ENCODE measurements at regions not wholly inside any gene's neighbourhood (a gene's known extent, or its start where the extent isn't known, plus 50 kb on each side); places are given as distances from the start of the nearest gene placed in this dataset.

DNA sequence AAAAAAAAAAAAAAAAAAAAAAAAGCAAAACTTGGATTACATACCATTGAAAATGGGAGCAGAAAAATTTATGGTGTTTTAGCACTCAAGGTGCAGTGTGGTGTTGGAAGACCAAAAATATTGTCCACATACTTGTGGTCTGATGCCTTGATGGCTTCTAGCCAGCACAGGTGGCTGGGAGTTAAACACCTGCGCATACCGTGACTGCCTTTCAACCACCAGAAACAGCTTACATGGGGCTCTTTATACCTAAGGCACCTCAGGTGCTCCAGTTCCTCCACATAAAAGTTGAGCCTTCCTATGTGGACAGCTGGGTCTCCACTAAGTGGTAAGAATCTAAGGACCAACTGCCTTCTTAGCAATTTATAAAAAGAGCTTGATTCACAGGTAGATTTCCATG, 802.6 kb upstream of the CELF4 start:
- DNase-seq, result no peak

DNA sequence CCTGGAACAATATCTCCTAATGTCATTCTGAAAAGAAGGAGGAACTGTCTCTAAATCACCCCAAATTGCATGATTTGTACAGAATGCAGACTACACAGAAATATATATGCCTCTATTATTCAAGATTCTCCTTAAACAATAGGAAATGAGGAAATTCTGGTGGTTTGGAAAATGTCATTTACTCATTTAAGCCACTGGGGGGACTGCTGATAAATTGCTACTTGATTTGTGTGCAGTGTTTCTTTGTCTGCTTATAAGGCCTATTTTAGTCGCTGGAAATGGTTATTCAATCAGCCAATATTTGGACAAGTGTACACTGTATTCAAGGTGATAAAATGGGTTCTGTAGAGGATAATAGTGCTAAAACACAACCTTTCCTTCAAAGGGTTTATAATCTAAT, 801.9 kb upstream of the CELF4 start:
- DNase-seq, result no peak

DNA sequence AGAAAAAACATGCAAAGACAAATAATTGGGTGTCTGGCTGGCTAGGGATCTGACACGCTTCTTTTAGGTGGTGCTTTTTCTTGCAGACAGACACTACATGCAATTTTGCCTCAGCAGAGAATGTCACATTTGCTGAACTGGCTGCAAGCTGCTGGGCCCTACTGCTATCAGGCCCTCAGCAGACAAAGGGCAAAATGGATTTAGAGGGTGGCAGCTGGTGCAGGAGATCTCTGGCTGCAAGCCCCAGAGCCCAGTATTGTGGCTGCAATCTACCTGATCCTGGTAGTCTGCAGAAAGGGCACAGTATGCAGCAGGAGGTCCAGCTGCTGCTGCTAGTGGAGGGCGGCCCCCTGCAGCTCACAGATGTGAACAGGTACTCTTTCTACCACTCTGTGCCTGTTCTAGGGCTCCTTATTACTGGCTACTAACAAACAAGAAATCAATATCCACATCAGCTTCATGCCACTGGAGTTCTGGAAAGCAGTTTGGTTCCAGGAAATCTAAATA, 796.7 kb upstream of the CELF4 start:
- no peak for DNase-seq

DNA sequence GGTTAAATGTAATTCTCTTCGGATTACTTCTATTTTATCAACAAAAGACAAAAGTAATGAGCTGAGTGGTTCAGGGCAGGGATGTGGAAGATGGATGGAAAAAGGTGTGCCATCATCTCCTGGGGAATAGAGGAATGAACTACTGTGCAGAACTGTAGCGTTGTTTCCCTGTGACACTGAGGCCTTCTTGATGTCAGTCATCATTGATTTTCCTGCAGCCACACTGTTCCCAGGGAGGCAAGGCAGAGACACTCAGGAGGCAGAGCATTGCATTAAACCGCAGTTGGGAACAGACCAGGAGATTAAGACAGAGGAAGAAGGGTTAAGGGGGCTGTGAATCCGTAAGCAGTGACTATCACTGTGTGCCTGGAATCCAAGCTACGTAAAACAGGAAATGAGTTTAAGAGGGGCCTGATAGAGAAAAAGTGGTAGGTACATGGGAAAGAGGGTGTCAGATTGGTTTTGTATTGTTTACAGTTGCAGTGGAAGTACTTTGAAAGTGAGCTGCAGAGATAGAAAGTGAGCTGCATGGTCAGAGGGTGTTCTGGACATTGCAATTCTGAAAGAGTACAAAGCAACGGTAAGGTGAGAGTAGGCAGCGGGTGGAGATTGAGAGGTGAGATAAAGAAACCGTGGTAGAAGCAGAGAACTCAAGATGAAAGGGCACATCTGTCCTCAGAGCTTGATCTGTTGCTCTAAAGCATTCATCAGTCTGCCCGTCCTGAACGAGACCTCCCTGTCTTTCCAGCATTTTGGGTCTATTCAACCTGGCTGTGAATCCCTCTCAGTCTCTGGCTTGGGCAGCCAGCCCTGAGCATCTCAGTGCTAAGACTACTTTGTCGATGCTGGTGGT, 793.4 kb upstream of the CELF4 start:
- no peak for DNase-seq

DNA sequence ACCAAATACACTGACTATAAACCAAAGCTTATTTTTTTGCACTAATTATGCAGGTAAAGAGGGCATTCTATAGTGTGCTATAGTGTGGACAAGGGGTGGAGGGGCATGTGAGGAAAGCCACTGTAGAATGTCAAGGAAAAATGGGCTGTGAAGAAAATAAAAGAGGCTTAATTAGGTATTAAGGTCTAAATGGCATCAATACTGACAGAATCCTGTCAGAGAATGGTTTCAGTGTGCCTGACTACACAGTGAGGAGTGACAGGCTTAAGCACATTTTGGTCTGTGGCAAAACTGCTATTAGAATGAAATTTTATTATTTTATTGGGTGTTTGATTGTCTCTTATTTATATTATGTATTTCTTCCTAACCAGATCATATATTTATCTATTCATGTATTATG, 787.6 kb upstream of the CELF4 start:
- no peak for DNase-seq

DNA sequence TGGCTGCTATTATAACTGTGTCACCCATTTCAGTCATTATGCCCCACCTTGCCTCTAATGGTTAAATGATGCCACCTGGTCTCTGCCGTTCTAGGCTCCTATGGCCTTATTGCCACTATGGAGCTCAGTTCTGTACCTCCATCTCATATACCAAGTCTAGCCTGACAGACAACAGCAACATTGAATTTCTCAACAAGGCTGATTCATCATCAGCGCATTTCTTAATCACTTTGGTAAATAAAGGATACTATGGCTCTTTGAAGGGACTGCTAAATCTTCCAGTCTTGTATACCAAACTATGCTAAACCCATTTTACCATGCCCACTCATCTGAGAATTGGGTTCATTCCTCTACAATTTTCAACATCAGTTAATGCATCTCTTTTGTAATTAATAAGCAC, 784.5 kb upstream of the CELF4 start:
- DNase-seq, result no peak

DNA sequence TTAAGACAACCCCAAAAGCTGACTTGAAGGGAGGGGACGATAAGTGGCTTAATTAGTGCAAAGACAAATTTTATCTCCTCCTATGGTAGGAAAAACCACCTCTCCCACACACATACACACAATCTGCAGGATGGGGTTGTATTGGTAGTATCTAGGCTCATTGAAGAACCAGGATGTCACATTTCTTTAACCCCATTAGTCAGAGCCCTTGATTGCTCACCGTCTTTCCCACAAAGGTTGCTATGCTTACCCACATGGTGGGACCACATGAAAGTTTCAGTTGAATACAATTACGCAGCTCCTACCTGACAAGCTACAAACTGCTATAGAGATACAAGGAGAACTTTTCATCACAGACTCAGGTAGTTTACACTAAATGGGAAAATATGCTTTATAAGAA, 765.0 kb upstream of the CELF4 start:
- no peak for DNase-seq

DNA sequence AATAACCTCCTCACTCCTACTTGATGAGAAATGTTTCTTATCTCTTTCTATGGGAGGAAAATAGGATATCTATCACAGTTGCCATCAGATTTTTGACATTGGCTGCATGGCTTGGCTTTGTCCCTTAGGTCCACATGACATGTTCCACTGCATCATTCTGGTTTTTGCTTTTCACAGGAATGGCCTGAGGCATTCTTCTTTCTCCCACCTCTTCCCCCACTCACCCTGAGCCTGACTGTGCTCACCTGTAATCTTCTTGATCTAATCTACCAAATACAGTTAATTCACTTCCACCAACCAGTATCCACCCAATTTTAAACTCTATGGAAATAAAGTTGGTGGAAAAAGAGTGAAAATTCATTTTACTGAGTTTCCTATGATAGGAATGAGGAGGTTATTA, 763.5 kb upstream of the CELF4 start:
- DNase-seq, result no peak

DNA sequence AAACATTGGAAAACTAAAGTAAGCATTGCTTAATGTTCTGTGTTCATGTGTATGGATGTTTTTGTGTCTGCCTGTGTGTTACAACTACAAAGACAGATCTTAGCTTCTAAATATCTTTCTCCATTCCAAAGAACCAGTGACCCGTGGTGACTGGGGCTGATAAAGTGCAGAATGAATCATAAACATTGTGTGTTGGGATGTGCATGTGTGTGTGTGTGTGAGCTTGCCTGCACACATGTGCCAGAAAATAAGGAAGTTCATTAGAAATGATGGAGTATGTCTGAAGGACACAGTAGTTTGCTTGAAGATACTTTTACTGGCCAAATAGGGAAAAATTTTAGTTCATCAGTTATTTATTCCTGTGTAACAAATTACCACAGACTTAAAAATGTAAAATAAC, 756.6 kb upstream of the CELF4 start:
- DNase-seq, result no peak

DNA sequence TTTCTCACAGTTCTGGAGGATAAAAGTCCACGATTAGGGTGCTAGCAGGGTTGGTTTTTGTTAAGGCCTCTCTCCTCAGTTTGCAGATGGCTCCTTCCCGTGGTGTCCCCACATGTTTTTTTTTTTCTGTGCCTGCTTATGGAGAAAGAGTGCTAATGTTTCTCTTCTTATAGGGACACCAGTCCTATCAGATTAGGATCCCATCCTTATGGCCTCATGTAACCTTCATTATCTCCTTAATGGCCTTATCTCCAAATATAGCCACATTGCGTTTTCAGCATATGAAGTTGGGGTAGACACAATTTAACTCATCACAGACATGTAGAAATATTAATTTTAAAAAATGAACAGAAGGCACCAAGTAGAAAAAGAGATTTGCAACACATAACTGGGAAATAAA, 755.7 kb upstream of the CELF4 start:
- no peak for DNase-seq

DNA sequence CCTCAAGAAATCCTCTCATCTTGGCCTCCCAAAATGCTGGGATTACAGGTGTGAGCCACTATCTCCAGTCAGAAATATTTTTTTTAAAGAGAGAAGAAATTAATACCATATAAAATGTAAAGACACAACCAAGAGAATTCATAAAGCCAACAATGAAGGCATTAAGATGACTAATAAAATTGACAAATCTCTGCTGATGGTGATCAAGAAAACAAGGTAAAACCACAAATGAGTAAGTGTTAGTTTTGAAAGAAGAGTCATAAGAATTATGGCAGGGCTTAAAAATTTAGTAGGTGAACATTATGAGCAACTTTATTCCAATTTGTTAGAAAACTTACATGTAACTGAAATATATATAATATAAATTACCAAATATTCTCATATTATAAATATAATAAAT, 752.8 kb upstream of the CELF4 start:
- no peak for DNase-seq

DNA sequence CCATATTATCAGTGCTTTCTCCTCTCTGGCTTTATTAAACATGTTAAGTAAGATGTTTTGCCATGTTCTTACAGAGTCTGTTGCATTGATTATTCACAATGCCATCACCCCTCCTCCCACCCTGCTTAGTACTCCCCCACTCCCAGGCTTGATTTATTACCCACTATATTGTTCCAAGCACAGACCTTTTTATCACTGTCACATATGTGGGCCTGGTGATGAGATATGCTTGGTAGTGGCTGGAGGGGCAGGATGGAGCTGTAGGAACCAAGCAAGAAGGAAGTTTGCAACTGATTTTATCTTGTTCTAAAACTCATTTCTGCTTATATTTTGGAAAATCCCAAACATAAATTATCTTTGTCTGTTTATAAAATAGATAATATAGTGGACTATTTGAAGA, 748.2 kb upstream of the CELF4 start:
- DNase-seq, result no peak

DNA sequence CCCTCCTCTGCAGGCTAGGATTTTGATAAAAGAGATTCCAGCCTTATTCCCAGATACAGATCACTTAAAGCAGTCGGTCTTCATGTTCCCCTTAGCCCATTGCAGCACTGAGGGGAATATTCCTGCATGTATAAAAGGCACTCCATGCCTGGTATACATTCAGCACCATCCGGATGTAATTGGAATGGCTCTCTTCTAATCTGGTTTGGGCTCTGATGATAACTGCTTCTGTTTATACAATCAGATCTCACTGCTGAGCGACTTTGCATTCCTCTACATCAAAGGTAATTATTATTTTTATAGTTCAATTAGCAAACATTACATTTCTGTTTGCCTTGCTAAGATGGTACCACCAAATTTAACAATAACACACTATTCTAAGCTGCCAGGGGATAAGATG, 746.9 kb upstream of the CELF4 start:
- DNase-seq, result no peak

DNA sequence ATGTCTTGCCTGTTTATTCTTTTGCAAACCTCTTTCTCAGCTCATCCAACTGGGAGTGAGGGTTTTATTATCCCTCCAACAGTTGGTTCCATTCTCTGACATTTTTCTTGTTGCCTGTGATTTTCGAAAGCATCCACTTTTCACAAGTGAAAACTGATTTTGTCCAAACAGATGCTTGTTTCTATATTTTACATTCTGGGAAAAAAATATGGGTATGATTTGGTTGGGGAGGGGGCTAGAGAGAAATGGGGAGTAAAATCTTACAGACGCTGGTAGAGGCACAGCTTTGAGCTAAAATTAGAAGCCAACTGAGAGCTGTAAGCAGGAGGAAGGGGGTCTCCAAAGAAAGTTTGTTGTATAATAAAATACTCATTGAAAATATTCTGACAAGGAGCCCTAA, 745.3 kb upstream of the CELF4 start:
- DNase-seq, result no peak

DNA sequence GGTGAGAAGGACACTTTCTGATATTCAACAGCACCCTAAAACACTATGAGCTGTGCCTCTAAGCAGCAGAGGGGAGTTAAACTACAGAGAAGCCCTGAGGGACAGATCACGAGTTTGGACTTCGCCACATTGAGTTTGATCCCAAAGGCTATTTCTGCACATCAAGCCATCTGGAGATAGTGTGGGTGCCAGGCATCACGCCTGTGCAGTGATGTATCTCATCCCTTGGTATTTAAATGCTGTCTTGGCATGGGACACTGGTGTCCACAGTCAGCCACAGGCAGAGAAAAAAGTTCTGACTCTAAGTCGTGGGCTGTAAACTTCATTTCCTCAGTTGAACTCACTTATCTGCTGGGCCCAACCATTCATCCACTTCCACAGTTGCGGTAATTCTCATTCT, 742.3 kb upstream of the CELF4 start:
- no peak for DNase-seq

DNA sequence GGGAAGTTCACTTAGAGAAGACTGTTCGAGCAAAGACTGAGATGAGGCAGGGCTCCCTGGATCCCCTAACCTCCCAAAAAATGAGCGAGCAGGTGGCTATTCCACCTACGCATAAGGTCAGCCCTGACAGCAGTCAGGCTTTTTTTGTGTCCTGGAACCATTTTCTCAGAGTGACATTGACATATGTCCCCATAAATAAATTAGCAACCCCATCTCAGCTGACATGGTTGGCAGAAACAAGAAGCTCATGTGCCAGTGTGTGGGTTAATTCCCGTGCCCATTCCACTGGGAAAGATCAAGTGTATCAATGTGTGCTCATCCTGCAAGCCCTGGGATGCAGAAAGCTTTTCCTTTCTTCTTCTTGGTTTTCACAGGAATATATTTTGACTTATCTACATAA, 740.4 kb upstream of the CELF4 start:
- DNase-seq, result no peak

DNA sequence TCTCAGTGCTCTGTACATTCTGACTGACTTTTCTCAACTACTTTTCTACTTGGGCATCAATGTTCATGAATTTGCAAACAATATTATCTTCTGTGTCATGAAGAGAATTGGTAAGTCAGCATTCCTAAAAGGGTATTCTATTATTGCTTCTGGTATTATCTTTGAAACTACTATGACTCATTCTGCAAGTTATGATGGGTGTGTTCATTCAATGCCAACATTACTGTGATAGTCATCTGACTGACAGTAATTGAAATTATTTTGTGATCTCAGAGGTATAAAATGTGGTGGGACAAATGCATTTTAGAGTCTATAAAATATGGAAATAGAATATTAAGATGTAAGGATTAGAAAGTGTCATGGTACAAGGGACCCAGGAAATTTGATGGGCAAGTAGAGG, 736.0 kb upstream of the CELF4 start:
- DNase-seq, result no peak

DNA sequence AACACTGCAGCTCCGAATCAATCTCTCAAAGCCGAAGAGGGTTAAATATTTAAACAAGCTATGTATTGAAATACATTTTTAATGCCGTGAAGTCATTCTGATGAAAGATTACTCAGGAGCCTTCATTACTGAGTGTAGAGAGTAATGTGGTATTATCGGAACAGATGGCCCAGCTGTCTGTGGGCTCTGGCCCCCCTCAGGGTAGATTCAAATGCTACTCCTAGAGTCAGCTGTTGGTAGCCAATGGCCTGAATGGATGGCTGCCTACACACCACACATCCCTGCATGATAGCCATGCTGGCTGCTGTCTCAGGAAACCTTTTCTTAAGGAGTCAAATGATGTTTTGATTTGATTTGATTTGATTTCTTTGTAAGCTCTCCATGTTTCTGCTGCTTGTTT, 732.3 kb upstream of the CELF4 start:
- no peak for DNase-seq

DNA sequence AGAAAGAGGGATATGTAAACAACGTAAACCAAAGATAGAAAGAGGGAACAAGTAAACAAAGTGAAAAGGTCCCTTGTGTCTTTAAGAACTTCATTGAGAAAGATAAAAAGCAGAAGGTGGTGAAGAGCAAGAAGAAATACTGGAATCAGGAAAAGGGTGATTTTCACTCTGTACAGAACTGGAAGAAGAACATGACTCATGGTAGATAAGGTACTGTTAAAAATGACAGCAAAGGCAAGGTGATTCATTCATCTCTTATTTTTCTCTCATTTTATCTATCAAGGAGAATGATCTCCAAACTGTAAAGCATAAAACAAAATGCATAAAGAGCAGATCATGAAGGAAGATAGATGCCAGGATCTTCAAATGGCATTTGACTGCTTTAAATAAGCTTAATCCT, 724.6 kb upstream of the CELF4 start:
- no peak for DNase-seq

DNA sequence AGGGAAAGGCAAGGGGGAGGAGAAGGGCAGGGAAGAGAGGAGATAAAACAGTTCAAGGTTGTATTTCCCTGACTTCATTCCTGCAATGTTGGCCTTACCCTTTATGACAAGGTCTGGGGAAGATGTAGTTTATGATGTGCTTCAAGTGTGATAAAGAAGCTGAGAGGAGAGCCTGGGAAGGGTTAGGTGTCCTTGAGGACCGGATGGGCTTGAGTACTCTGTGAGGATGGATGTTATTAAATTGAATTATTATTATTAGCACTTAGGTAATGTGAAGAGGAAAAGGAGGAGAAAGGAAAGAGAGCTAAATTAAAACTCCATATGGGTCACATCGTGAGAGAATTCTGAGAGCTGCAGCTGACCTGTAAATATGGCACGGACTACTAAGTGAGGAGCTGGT, 719.4 kb upstream of the CELF4 start:
- DNase-seq, result no peak

DNA sequence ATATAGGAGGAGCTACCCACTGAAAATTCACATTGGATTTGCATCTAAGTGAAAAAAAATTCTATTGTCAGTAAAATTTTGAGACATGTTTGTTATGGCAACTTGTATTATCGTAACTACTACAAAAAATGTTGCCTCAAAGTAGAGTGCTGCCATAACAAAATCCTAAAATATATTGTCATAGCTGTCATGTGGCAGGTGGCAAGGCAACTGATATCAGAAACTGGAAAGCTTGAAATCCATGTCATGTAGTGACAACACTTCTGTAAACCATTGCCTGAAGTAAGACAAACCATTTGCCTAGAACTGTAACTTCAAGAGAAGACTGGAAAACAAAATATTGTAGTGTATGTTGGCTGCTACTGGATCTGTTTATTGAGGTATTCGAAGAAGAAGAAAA, 697.5 kb upstream of the CELF4 start:
- DNase-seq, result no peak

DNA sequence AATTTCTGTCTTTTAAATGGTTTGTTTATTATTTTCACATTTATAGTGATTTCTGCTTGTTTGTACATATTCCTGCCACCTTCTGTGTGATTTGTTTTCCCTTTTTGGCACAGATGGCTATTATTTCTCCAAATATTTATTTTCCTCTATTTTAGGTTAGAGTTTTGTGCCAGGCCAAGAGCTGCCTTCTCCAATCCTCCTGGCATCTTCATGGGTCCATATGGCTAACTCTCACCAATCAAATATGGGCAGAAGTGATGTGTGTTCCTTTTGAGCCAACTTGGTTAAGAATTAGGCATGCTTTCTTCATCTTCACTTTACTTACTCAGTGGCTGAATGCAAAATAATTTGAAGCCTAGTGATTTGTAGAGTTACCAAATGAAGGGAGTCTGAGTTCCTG, 697.1 kb upstream of the CELF4 start:
- no peak for DNase-seq

DNA sequence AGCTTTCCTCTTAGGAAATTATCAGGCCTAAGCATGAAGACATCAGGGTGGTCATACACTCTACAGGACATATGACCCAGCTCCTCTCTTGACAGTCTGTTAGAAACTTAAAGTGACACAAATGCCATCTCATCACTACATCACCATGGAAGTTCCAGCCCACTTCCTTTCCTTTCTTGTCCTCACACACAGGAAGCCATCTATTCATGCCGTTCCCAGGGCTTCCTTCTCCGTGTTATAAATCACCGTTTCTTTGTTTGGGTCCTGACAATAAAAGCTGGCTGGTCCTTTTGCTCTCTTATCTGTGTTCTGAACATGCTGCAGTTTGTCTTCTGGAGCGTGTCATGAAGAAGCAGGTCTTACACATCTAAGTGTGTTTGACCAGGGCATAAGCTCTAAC, 692.1 kb upstream of the CELF4 start:
- no peak for DNase-seq

DNA sequence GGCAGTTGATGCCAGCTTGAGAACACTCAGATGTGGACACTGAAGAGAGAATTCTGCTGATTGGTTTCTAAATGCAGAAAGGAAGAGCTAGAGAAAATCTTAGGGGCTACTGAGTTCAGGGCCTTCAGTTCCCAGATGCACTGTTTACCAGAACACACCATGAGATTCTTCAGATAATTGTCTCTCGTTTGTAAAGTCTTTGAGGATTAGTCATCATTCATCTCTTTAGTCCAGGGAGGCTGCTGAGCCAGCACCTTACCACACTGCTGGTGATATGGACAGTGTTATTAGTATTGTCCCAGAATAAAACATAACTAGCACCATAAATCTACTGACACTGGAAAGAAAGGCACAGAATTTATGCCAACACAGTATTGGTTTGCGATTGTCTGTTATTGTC, 690.8 kb upstream of the CELF4 start:
- DNase-seq, result no peak

DNA sequence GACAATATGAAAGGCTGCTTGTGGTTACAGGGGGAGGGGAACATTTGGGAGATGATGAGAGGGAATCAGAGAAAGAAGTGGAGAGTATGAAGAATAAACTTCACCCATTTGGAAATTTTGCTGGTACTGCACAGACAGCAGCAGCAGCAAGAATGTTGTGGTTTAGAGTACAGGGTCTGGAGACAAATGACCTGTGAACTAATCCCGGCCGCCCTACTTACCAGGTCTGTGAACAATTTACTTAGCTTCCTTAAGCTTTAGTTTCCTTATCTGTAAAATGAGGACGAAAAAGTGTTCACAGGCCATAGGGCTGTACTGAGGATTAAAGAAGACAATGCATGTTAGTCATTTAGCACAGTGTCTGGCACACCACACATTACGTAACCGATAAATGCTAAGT, 685.4 kb upstream of the CELF4 start:
- no peak for DNase-seq

Measured in activated CD4-positive, alpha-beta T cell treated with anti-CD3 and anti-CD28 coated beads, Interleukin-2, amount 50 U/mL, for 48 hours (primary cell).